ENCODE measurements at regions not wholly inside any gene's neighbourhood (a gene's known extent, or its start where the extent isn't known, plus 50 kb on each side); places are given as distances from the start of the nearest gene placed in this dataset. TPM values are rescaled to one million over a fixed set of nuclear protein-coding genes. Genes with fewer than 3 reads are reported as not detected.

DNA sequence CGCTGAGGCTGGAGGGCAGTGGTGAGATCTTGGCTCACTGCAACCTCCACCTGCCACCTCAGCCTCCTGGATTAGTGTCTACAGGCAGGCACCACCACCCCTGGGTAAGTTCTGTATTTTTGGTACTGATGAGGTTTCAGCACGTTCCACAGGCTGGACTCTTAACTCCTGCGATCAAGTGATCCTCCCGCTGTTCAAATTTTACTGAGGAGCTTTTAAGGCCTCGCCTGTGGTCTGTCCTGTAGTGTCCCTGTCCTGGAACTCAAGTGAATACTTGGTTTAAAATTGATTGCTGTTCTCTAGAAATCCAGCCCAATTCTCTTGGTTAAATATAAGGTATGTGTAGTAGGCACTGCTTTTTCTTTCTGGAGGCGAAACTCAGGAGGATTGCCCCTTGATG, 65.2 kb downstream of the DPRX start:
- intact Hi-C loops (cut with DNase I), result loop anchor here in 1 of 4 donors (10.0 kb wide), 1 partner anchor 1188 kb away; no protein-coding TSS in a partner anchor
- H3K27me3 ChIP-seq, result no peaks in the 10 kb centered on the region
- DNase-seq, result no peak
- H3K4me1 ChIP-seq (ENCODE audit: insufficient read depth), result no peaks in the 10 kb centered on the region
- H3K27ac ChIP-seq, result no peak overlapping the region
- H3K36me3 ChIP-seq, result no peaks in the 10 kb centered on the region
- 81 to 89% (median 81%) methylated on average over 6 of the region's 6 CpGs for WGBS, 3 donors
- TF ChIP-seq POLR2A (IDR thresholded peaks at IDR 0.05) (no peak), EP300 (IDR thresholded peaks at IDR 0.05) (no peak)
- TF ChIP-seq, protein P1, sequence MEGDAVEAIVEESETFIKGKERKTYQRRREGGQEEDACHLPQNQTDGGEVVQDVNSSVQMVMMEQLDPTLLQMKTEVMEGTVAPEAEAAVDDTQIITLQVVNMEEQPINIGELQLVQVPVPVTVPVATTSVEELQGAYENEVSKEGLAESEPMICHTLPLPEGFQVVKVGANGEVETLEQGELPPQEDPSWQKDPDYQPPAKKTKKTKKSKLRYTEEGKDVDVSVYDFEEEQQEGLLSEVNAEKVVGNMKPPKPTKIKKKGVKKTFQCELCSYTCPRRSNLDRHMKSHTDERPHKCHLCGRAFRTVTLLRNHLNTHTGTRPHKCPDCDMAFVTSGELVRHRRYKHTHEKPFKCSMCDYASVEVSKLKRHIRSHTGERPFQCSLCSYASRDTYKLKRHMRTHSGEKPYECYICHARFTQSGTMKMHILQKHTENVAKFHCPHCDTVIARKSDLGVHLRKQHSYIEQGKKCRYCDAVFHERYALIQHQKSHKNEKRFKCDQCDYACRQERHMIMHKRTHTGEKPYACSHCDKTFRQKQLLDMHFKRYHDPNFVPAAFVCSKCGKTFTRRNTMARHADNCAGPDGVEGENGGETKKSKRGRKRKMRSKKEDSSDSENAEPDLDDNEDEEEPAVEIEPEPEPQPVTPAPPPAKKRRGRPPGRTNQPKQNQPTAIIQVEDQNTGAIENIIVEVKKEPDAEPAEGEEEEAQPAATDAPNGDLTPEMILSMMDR (IDR thresholded peaks at IDR 0.05), result no peak
- H3K4me3 ChIP-seq, result no peak overlapping the region
- H3K9me3 ChIP-seq, result peaks cover 0 to 8% of the 10 kb centered on the region in 2 donors

DNA sequence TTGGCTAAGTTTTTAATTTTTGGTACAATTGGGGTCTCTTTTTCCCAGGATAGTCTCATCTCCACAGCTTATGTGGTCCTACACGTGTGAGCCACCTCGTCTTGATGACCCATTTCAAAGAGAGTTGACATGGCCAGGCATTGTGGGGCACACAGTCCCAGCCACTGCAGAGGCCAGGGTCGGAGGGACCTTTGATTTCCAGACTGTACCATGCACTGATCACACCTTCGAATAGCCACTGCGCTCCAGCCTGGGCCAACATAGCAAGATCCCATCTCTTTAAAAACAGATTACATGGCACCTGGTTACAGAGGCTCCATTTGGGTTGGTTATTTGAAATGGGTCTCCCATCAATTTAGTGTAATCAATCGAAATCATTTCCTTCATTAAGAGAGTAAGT, 71.6 kb downstream of the DPRX start:
- no peak overlapping the region for H3K4me3 ChIP-seq
- H3K36me3 ChIP-seq, result no peaks in the 10 kb centered on the region
- intact Hi-C loops (cut with DNase I), result no loop called here
- H3K9me3 ChIP-seq, result no peaks in the 10 kb centered on the region
- no peaks in the 10 kb centered on the region for H3K27me3 ChIP-seq
- no peak for DNase-seq
- WGBS, 3 donors, result 76 to 92% (median 82%) methylated on average over 6 of the region's 6 CpGs
- no peaks in the 10 kb centered on the region for H3K4me1 ChIP-seq (ENCODE audit: insufficient read depth)
- TF ChIP-seq EP300 (IDR thresholded peaks at IDR 0.05), result no peak
- H3K27ac ChIP-seq, result no peak overlapping the region

DNA sequence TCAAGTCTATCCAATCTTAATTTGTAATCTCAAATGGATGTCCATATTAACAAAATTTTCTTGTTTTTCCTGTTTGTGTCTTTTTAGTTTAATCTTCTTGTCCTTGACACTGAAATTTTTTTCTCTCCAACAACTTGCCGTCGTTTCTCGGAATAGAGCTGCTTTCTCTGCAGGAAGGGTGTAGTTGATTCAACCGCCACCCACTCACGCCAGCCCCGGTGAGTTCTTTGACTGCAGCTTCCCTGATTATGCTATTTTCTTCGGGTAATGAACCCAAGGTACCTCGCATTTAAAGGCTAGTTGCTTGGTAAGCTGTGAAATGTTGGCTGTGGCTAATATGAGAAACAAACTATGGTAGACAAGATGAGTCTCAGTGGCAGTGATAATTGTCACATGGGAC, 72.2 kb downstream of the DPRX start:
- WGBS, 3 donors, result 70 to 78% (median 75%) methylated on average over 8 of the region's 8 CpGs
- no peaks in the 10 kb centered on the region for H3K4me1 ChIP-seq (ENCODE audit: insufficient read depth)
- H3K36me3 ChIP-seq, result no peaks in the 10 kb centered on the region
- no peaks in the 10 kb centered on the region for H3K27me3 ChIP-seq
- no peak overlapping the region for H3K4me3 ChIP-seq
- no peak for DNase-seq
- no peak overlapping the region for H3K27ac ChIP-seq
- intact Hi-C loops (cut with DNase I), result no loop called here
- TF ChIP-seq EP300 (IDR thresholded peaks at IDR 0.05) (no peak), POLR2A (IDR thresholded peaks at IDR 0.05) (no peak)
- TF ChIP-seq, protein P1 (IDR thresholded peaks at IDR 0.05), result no peak
- no peaks in the 10 kb centered on the region for H3K9me3 ChIP-seq

DNA sequence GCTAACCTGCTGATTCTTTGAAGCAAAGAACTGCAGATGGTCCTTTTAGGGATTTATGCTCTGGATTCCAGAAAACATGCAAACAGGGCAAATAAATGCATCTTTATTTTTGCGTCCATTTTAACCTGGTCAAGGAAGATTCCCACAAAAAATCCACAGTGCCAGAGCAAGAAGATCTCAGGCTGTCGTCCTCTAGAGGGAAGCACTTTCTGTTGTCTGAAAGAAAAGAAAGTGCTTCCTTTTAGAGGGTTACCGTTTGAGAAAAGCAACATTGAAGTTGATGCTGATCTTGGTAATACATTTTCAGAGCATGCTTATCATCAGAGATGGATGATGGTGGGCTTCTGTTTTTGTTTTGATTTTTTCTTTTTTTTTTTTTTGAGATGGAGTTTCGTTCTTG, 75.5 kb downstream of the DPRX start:
- DNase-seq, result no peak
- no peaks in the 10 kb centered on the region for H3K36me3 ChIP-seq
- no peaks in the 10 kb centered on the region for H3K4me1 ChIP-seq (ENCODE audit: insufficient read depth)
- no peaks in the 10 kb centered on the region for H3K27me3 ChIP-seq
- no peak overlapping the region for H3K4me3 ChIP-seq
- intact Hi-C loops (cut with DNase I), result no loop called here
- TF ChIP-seq, protein P1 (IDR thresholded peaks at IDR 0.05), result no peak
- TF ChIP-seq POLR2A (IDR thresholded peaks at IDR 0.05), result no peak
- TF ChIP-seq EP300 (IDR thresholded peaks at IDR 0.05), result no peak
- H3K9me3 ChIP-seq, result no peaks in the 10 kb centered on the region
- no peak overlapping the region for H3K27ac ChIP-seq
- 38 to 46% (median 43%) methylated on average over 4 of the region's 4 CpGs for WGBS, 3 donors

DNA sequence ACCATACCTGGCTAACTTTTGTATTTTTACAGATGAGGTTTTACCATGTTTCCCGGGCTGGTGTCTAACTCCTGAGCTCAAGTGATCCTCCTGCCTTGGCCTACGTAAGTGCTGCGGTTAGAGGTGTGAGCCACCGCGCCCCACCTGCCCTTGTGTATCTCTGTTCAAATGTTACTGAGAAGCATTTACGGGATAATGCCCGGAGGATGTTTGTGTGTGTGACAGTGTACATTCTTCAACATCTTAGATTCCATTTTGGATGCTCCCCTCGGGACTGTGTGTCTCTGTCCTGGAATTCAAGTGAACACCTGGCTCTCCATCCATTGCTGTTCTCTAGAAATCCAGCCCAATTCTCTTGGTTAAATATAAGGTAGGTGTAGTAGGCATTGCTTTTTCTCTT, 93.7 kb downstream of the NLRP12 start:
- 85 to 91% (median 85%) methylated on average over 8 of the region's 8 CpGs for WGBS, 3 donors
- DNase-seq, result no peak
- H3K27me3 ChIP-seq, result no peaks in the 10 kb centered on the region
- no peaks in the 10 kb centered on the region for H3K9me3 ChIP-seq
- no peak overlapping the region for H3K27ac ChIP-seq
- no peaks in the 10 kb centered on the region for H3K36me3 ChIP-seq
- H3K4me3 ChIP-seq, result no peak overlapping the region
- H3K4me1 ChIP-seq (ENCODE audit: insufficient read depth), result no peaks in the 10 kb centered on the region
- TF ChIP-seq POLR2A (IDR thresholded peaks at IDR 0.05), result no peak
- TF ChIP-seq, protein P1 (IDR thresholded peaks at IDR 0.05), result no peak
- no peak for TF ChIP-seq EP300 (IDR thresholded peaks at IDR 0.05)
- intact Hi-C loops (cut with DNase I), result no loop called here

MicroRNA genes in the stretch of these regions (microRNA counts, 767-probe panel; counts per million panel counts)
- microRNA hsa-miR-516b-5p (530 counts per million, percentile 78 among the panel's probes with 10 or more counts), microRNA hsa-miR-517a-3p (530 counts per million, percentile 78 among the panel's probes with 10 or more counts), microRNA hsa-miR-517b-3p (530 counts per million, percentile 78 among the panel's probes with 10 or more counts), microRNA hsa-miR-518b (530 counts per million, percentile 78 among the panel's probes with 10 or more counts), microRNA hsa-miR-518c-3p (530 counts per million, percentile 78 among the panel's probes with 10 or more counts), microRNA hsa-miR-518e-3p (530 counts per million, percentile 78 among the panel's probes with 10 or more counts), microRNA hsa-miR-518f-3p (530 counts per million, percentile 78 among the panel's probes with 10 or more counts), microRNA hsa-miR-519d (530 counts per million, percentile 78 among the panel's probes with 10 or more counts), microRNA hsa-miR-520b (530 counts per million, percentile 78 among the panel's probes with 10 or more counts), microRNA hsa-miR-520c-3p (530 counts per million, percentile 78 among the panel's probes with 10 or more counts), microRNA hsa-miR-520d-3p (530 counts per million, percentile 78 among the panel's probes with 10 or more counts), microRNA hsa-miR-520d-5p+hsa-miR-518a-5p+hsa-miR-527 (530 counts per million, percentile 78 among the panel's probes with 10 or more counts), microRNA hsa-miR-520g (530 counts per million, percentile 78 among the panel's probes with 10 or more counts), microRNA hsa-miR-521 (530 counts per million, percentile 78 among the panel's probes with 10 or more counts), microRNA hsa-miR-523-3p (530 counts per million, percentile 78 among the panel's probes with 10 or more counts), microRNA hsa-miR-524-3p (530 counts per million, percentile 78 among the panel's probes with 10 or more counts), microRNA hsa-miR-524-5p (530 counts per million, percentile 78 among the panel's probes with 10 or more counts), microRNA hsa-miR-525-3p (530 counts per million, percentile 78 among the panel's probes with 10 or more counts), microRNA hsa-miR-525-5p (530 counts per million, percentile 78 among the panel's probes with 10 or more counts), microRNA hsa-miR-526a+hsa-miR-520c-5p+hsa-miR-518d-5p (530 counts per million, percentile 78 among the panel's probes with 10 or more counts)

Small RNAs in the stretch of these regions (microRNA-seq; reads per million reads assigned to microRNA genes)
- gene MIR516B2 (0 reads per million in 3 donors), gene MIR517A (0 reads per million in 3 donors), gene MIR517B (0 reads per million in 3 donors), gene MIR518B (0 to 0.38 (median 0.16) reads per million in 3 donors), gene MIR518C (0 to 0.32 (median 0.18) reads per million in 3 donors), gene MIR518E (0 reads per million in 3 donors), gene MIR518F (0 to 0.36 (median 0.32) reads per million in 3 donors), gene MIR519D (0 reads per million in 3 donors), gene MIR520B (0 reads per million in 3 donors), gene MIR520C (0 reads per million in 3 donors), gene MIR520D (0 to 0.38 (median 0) reads per million in 3 donors), gene MIR520G (0 reads per million in 3 donors), gene MIR521-2 (0 reads per million in 3 donors), gene MIR523 (0 to 0.18 (median 0) reads per million in 3 donors), gene MIR524 (0 reads per million in 3 donors), gene MIR525 (0 to 0.18 (median 0.16) reads per million in 3 donors), gene MIR526A1 (0 reads per million in 3 donors), gene MIR526A2 (0 reads per million in 3 donors)

Small RNAs in the stretch of these regions (small RNA-seq; reads per million reads assigned to genes)
- gene MIR516B2, result not detected
- not detected for gene MIR517A
- not detected for gene MIR517B
- not detected for gene MIR518B
- not detected for gene MIR518E
- not detected for gene MIR518F
- gene MIR519D, result not detected
- not detected for gene MIR520B
- gene MIR520C, result not detected
- not detected for gene MIR520D
- not detected for gene MIR520G
- gene MIR521-2, result not detected
- gene MIR525, result not detected
- not detected for gene MIR526A1
- gene MIR526A2, result not detected
- gene RNU6-803P, result not detected
